Omental fat pad (tissue), 3 donors: ENCODE measurements at regions not wholly inside any gene's neighbourhood (a gene's known extent, or its start where the extent isn't known, plus 50 kb on each side); places are given as distances from the start of the nearest gene placed in this dataset.
A peak's percentile ranks its signal among the peaks of the same experiment; 100 is the strongest.
"Not testable (repeated sequence)": the region's sequence is repeated elsewhere in the genome, so short reads cannot be mapped to it uniquely, and the experiment has no call there.

ENCODE experiments used
- ATAC-seq: fragments of 150-250 bp; one replicate; pipeline ENCODE4 v1.9.1; 2016; ENCODE audit warnings: mild to moderate bottlenecking, moderate library complexity; ENCODE audit not compliant: low FRiP score
- DNase-seq: peaks from one replicate; pipeline ENCODE4 v3.0.0-alpha.2; 2019; ENCODE audit warnings: low spot score
- CTCF ChIP-seq, 3 donors: fragments of 450-650 bp; IDR thresholded peaks; one replicate each; pipeline ENCODE4 v1.5.1; 2016 to 2017; ENCODE audit warnings: antibody characterized with exemption in 3 of 3, mild to moderate bottlenecking in 3 of 3, moderate library complexity in 2 of 3

GRCh38 chr4:187491286-187491685, 504.3 kb upstream of the ZFP42 start:
- no peak for DNase-seq
- no peak for ATAC-seq
- TF ChIP-seq CTCF (IDR thresholded peaks at IDR 0.05) = no peak

GRCh38 chr4:187491959-187492358, 503.6 kb upstream of the ZFP42 start:
- ATAC-seq (no peak), DNase-seq (no peak)
- TF ChIP-seq CTCF (IDR thresholded peaks at IDR 0.05) = no peak

- ATAC-seq = no peak
- DNase-seq = no peak
- no peak for TF ChIP-seq CTCF (IDR thresholded peaks at IDR 0.05)
Measured at GRCh38 chr4:187493661-187494060, 501.9 kb upstream of the ZFP42 start.

- DNase-seq = no peak
- no peak for ATAC-seq
- no peak for TF ChIP-seq CTCF (IDR thresholded peaks at IDR 0.05)
Measured at GRCh38 chr4:187499956-187500355, 495.6 kb upstream of the ZFP42 start.

- TF ChIP-seq CTCF (IDR thresholded peaks at IDR 0.05) = no peak
- no peak for DNase-seq
- no peak for ATAC-seq
Measured at GRCh38 chr4:187500796-187501195, 494.8 kb upstream of the ZFP42 start.

GRCh38 chr4:187501731-187502130, 493.8 kb upstream of the ZFP42 start:
- ATAC-seq (peak; percentile 44), DNase-seq (no peak)
- no peak for TF ChIP-seq CTCF (IDR thresholded peaks at IDR 0.05)

- no peak for ATAC-seq
Measured at GRCh38 chr4:187504974-187505797, 490.4 kb upstream of the ZFP42 start.

GRCh38 chr4:187505798-187506141, 489.8 kb upstream of the ZFP42 start:
- DNase-seq, ATAC-seq: not testable (repeated sequence)

More at GRCh38 chr4:187504974-187505797, 490.4 kb upstream of the ZFP42 start:
- no peak for DNase-seq
- TF ChIP-seq CTCF (IDR thresholded peaks at IDR 0.05) = no peak
